HG03571 (cell line): ENCODE measurements at regions not wholly inside any gene's neighbourhood (a gene's known extent, or its start where the extent isn't known, plus 50 kb on each side); places are given as distances from the start of the nearest gene placed in this dataset.
"Not testable (repeated sequence)": the region's sequence is repeated elsewhere in the genome, so short reads cannot be mapped to it uniquely, and the experiment has no call there.

ENCODE experiments used
- ATAC-seq: cut with Tn5 transposase; IDR thresholded peaks from one replicate; pipeline ENCODE4 v1.9.1; 2021; ENCODE audit not compliant: unreplicated experiment

DNA sequence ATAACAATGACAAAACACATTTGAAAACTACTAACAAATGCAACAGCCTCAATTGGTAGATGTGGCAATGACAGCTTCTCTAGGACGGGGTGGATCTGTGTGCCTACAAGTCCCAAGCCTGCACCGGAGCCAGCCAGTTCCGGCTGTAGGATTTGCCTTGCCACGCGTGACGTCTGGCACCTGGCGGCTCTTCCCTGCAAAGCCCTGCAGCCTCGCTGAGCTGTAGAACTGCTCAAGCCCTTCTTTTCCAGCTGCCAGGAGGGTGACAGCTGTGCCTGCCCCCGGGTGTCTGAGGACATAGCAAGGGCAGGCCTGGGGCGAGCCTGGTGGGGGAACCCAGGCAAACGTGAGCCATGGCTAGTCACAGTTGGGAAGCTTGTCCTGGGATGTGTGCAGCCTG lies 4388.0 kb upstream of the TPTE start:
- not testable (repeated sequence) for ATAC-seq

DNA sequence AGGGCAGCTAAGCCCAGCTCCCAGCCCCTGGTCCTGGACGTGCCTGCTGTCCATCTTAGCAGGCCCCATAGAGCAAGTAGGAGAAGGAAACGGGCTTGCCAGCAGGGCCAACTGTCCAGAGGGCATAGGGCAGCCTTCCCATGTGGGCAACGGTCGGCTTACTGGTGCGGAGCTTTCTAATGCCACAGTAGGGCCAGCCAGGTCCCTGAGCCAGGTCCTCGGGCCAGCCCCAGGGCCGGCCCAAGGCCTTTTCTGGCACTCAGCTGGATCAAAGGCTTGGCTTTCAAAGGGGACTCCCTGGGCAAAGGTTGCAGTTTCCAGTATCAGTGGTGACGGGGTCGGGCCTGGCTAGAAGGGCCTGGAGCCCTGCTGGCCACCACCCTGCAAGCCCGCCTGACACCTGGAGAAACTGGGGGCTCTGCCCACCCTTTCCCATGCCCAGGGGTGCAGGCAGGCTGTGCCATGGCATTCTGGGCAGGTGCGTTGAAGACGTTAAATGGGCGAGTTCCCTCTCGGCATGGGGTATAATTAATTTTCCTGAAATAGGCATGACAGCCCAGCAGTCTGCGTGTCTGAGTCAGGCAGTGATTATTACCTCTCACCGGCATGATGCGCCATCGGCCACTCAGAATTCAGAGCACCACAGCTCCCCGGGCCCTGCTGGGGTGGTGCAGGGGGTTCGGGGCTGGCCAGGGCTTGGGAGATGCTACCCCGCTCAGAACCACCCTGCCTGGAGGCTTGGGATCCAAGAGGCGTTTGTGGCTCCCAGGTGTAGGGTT lies 4387.3 kb upstream of the TPTE start:
- not testable (repeated sequence) for ATAC-seq

DNA sequence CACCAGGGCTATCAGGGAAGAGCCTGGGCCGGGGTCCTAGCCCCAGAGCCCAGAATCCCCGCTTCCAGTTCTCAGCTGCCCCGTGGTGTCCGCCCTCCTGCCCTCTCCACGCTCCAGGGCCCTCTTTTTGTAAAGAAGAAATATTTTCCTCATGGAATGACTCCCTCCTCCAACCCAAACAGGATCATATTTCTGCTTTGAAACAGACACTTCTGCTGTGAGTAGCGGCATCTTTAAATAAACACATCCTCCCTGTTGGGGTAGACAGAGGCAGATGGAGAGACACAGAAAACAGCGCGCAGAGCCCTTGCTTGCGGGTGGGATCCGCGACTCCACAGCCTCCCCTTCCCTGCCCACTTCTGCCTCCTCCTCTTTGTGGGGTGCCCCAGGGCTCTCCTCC lies 4384.7 kb upstream of the TPTE start:
- ATAC-seq = not testable (repeated sequence)

DNA sequence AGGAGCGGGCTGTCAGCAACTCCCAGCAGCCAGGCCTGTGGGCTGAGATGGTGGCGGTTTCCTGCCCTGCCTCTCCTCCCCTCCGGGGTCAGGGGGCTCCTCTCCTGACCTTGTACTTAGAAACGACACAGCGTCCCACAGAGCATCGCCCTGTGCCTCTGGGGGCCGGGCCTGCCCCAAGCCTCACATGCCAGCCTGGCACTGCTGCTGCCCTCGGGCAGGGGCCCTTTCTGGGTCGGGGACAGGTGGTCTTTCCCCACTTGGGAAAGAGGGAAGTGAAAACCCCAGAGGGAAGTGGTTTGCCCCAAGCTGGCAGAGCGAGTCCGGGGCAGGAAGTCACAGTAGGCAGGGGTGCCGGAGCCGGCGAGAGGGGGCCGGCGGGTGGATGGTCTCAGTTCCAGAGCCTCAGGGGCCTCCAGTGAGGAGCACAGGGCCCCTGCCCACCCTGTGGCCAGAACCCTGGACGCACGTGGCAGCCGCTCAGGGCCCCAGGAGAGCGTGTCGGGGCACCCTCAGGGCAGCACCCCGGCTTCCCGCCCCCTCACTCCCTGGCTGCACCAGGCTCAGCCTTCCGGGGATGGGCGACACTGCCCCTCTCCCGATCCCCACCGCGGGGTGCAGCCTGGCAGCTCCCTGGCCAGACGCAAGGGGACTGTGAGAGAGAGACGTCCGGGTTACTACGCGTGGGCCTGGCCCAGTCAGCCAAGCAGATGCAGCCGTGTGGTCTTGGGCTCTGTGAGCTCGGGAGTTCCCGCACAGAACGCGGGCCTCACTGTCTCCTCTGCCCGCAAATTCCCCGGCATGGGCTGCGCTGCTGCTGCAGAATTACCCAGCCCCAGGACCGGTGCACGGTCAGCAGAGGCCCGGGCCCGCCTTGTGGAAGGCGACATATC lies 4382.9 kb upstream of the TPTE start:
- not testable (repeated sequence) for ATAC-seq

DNA sequence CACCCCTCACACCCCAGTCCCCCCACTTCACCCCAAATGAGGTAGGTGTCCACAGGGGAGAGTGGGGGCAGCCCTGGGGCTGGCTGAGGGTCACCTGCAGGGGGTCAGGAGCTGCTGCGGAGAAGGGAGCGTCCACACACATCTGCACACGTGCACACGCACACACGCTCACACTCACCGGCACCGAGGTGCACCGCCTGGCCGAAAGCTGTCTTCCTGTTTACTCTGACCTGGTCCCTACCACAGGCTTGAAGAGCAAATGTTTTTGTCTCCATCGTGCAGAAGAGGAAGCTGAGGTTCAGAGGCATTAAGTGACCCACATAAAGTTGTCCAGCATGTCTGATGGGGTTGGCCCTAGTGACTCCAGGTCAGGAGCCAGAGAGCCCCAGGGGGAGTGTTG lies 4382.1 kb upstream of the TPTE start:
- not testable (repeated sequence) for ATAC-seq

DNA sequence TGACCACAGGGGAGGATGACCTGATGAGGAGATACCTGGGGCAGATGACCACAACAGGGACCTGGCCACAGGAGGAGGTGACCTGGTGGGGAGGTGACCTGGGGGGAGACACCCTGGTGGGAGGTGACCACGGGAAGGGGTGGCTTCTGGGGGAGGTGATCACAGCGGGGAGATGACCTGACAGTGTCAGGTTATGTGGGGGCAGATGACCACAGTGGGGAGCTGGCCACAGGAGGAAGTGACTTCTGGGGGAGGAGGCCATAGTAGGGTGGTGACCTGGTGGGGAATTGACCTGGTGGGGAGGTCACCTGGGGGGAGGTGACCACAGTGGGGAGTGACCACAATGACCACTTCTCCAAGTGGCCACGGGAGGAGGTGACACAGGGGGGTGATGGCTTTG lies 4381.5 kb upstream of the TPTE start:
- not testable (repeated sequence) for ATAC-seq

DNA sequence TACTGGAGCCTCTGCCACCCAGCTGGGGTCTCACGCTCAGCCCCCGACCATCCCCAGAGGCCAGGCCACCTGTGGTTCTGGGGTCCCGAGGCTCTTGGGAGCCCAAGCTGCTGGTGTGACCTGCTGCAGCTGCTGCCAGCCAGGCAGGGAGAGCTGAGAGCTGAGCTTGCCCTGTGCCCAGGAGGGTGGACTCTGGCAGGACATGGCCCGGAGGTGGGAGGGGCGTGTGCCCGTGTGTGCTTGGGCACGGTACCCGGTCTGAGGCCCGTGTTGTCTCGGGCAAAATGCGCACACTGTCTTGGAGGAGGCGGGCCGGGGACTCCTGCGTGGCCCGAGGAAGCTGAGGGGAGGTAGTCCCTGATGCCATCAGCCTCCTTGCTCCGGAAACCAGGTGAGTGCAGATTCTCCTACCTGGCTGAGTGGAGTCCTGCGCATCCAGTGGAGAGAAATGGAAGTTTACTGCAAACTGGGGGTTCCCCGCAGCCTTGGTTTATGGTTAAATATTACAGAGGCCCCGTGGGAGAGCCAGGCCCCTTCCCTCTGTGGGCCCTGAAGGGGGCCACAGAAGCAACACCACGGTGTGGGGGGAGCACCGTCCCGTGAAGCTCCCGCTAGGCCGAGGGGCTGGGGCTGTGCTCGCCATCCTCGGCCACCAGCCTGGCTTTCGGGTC lies 4380.8 kb upstream of the TPTE start:
- not testable (repeated sequence) for ATAC-seq

DNA sequence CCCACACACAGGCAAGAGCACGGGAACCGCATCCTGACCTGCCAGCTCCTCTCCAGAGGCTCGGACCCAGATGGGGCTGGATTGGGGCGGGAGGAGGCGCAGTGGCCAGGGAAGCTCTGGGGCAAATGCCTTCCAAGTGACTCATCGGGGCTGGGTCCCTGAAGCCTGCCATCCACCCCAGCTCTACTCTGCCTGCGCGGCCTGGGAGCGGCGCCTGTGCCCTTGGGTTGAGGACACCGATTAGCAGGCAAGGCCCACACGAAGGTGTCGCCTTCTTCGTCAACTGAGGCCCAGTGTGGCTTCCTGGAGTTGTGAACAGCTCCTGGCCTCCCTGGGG lies 4380.3 kb upstream of the TPTE start:
- ATAC-seq = not testable (repeated sequence)

DNA sequence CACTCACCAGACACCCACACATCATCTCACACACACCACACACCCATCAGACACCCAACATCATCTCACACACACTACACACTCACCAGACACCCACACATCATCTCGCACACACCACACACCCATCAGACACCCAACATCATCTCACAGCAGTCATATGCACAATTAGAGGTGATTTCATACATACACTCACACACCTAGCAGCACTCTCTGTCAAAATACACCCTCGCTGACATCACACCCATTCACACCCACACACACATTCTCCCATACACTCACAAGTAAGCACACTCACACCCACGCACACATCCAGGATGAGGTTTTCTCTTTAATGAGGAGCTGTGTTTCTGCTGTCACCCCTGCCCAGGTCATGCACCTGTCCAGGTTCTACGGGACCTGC lies 4368.2 kb upstream of the TPTE start:
- ATAC-seq = not testable (repeated sequence)

DNA sequence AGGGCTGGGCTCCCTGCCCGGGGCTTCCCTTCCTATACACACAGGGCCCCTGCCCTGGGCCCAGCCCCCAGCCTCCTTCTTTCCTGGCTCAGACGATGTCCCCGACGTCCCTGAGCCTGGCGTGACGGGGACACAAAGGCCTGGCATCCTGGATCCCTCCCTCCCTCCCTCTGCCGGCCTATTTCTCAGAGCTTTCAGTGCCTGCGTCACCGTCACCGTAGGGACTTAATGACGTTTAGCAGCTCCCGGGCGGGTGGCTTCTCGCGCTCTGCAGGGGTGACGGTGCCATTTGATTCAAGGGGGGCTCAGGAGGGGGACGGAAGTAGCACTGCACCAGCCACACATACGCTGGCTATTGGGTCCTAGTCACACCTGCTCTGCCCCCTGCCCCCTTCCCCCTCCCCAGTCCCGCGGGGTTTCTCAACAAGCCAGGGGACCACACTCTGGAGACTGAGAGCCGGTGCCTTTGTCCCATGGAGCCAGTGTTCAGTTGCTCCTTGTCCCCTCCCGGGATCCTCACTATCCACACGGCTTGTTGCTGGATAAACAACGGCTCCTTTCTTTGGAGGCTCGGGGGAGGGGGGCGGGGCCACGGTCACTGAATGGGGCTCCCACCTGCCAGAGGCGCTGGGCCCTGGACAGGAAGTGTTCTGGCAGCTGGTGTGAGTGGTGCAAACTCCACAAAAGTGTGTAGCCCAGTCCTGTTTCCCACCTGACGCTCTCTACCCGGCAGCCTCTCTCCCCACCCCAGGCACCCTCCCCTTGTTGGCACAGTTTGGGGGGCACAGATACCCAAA lies 4366.7 kb upstream of the TPTE start:
- ATAC-seq = not testable (repeated sequence)

DNA sequence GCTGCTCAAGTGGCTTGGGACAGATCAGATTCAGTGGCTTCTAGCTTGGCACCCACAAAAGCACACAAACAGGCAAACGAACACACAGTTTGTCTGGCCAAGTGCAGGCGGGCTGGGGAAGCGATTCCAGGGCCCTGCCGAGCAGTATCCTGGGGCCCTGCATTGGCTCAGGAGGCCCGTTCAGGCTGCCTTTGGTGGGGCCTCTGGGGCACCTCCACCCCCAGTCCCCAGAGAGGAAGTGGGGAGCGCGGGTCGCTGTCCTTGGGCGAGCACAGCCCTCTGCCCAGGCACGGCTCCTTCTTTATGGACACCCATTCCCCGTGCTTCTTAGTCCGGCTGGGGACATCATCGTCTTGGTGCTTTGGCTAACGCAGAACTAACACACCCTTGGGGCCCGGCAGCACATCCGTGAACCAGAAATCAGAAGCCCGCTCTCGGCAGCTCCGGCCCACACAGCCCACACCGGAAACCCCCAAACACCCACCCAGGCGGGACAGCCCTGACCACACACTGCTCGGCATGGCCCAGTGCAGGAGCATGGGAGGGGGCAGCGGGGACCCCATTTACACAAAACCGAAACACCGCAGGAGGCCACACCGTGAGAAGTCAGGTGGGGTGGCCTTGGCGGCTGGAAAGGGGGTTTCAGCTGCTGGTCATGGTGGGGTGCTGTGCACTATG lies 4364.5 kb upstream of the TPTE start:
- ATAC-seq = not testable (repeated sequence)

DNA sequence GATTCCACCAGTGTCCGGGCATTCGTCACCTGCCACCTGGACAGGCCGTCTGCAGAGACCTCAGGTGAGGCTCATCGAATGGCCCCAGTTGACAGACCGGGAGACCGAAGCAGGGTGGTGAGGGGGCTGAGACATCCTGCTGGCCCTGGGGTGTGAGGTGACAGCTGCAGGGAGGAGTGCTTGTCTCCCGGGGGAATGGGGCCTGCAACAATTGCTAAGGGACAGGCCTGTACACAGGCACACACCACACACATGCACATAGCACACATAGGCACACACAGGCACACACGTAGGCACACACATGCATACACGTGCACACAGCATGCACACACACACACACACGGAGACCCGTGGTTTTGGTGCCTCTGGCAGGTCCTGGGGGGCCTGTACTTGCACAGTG lies 4363.9 kb upstream of the TPTE start:
- ATAC-seq = not testable (repeated sequence)

DNA sequence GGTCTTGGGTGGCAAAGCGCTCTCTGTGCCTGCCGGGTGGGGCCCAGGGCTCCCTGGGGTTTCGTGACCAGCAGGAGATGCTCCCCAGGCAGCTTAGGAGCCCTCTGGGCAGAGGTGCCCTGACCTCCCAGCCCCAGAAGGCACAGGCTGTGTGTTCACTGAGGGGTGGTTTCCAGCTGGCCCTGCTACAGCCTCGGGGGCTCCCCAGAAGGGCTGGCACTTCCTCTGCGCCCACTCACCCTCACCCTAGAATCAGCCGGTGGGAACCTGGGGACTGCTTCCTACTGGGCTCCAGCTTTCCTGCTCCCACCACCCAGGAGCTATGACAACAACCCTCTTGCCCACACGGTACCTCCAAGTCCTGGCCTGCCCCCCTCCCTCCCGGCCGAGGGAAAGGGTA lies 4363.2 kb upstream of the TPTE start:
- not testable (repeated sequence) for ATAC-seq
